H1 (cell line): ENCODE measurements at regions not wholly inside any gene's neighbourhood (a gene's known extent, or its start where the extent isn't known, plus 50 kb on each side); places are given as distances from the start of the nearest gene placed in this dataset.

ENCODE experiments used
- FOSL1 ChIP-seq: IDR thresholded peaks from 2 replicates; pipeline ENCODE4 v1.6.1; 2011; ENCODE audit warnings: mild to moderate bottlenecking, low read depth, low read length, moderate library complexity; ENCODE audit not compliant: insufficient read depth
- HDAC6 ChIP-seq: IDR thresholded peaks from one replicate; pipeline ENCODE4 v1.7.1; 2012; ENCODE audit warnings: low read depth, mild to moderate bottlenecking, inconsistent platforms, low read length, moderate library complexity
- NRF1 ChIP-seq: IDR thresholded peaks from 2 replicates; pipeline ENCODE4 v1.6.1; 2011; ENCODE audit warnings: mild to moderate bottlenecking, low read depth, low read length, improper control_type of control experiment
- POLR2A ChIP-seq, 2 experiments: IDR thresholded peaks; 1 replicate in 1 of 2; 2 replicates in 1 of 2; pipeline ENCODE4 v1.6.1; 2011; ENCODE audit warnings: low read depth in 2 of 2, low read length in 2 of 2, mild to moderate bottlenecking in 2 of 2; ENCODE audit errors: control extremely low read depth in 1 of 2
- POLR2AphosphoS5 ChIP-seq: IDR thresholded peaks from 2 replicates; pipeline ENCODE4 v1.6.1; 2011; ENCODE audit warnings: low read depth, low read length
- SP1 ChIP-seq: IDR thresholded peaks from 2 replicates; pipeline ENCODE4 v1.6.1; 2011; ENCODE audit warnings: low read depth, low read length
- SP2 ChIP-seq: IDR thresholded peaks from 2 replicates; pipeline ENCODE4 v1.6.1; 2012; ENCODE audit warnings: mild to moderate bottlenecking, low read length, inconsistent platforms
- ZNF274 ChIP-seq: IDR thresholded peaks from 2 replicates; pipeline ENCODE4 v1.7.0; 2012; ENCODE audit warnings: low read length, borderline replicate concordance; ENCODE audit errors: extremely low read depth
- TF ChIP-seq, protein P1 (sequence below), 3 experiments: IDR thresholded peaks; 1 replicate in 2 of 3; 2 replicates in 1 of 3; pipeline versions ENCODE4 v1.5.1 to v1.6.1; 2011; ENCODE audit warnings: low read length in 3 of 3, mild to moderate bottlenecking in 3 of 3, inconsistent platforms in 2 of 3, low read depth in 1 of 3, moderate library complexity in 1 of 3; ENCODE audit not compliant: insufficient read depth in 1 of 3; ENCODE audit errors: control extremely low read depth in 1 of 3

- TF ChIP-seq FOSL1 = no peak
- TF ChIP-seq, protein P1, sequence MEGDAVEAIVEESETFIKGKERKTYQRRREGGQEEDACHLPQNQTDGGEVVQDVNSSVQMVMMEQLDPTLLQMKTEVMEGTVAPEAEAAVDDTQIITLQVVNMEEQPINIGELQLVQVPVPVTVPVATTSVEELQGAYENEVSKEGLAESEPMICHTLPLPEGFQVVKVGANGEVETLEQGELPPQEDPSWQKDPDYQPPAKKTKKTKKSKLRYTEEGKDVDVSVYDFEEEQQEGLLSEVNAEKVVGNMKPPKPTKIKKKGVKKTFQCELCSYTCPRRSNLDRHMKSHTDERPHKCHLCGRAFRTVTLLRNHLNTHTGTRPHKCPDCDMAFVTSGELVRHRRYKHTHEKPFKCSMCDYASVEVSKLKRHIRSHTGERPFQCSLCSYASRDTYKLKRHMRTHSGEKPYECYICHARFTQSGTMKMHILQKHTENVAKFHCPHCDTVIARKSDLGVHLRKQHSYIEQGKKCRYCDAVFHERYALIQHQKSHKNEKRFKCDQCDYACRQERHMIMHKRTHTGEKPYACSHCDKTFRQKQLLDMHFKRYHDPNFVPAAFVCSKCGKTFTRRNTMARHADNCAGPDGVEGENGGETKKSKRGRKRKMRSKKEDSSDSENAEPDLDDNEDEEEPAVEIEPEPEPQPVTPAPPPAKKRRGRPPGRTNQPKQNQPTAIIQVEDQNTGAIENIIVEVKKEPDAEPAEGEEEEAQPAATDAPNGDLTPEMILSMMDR (IDR thresholded peaks at IDR 0.05; ENCODE audit: control extremely low read depth in 1 of 3, insufficient read depth in 1 of 3, low read depth in 1 of 3, low read length in 3 of 3) = no peak
- no peak for TF ChIP-seq POLR2A (IDR thresholded peaks at IDR 0.05; ENCODE audit: control extremely low read depth in 1 of 2, low read depth in 2 of 2, low read length in 2 of 2)
- no peak for TF ChIP-seq SP1
- no peak for TF ChIP-seq POLR2AphosphoS5
- TF ChIP-seq HDAC6 = no peak
- no peak for TF ChIP-seq SP2
- no peak for TF ChIP-seq NRF1
- TF ChIP-seq ZNF274 = no peak
These were observed 53.6 kb upstream of the BCL6 start for GRCh38 chr3:187798531-187799530.
